ENCODE measurements at regions not wholly inside any gene's neighbourhood (a gene's known extent, or its start where the extent isn't known, plus 50 kb on each side); places are given as distances from the start of the nearest gene placed in this dataset.

DNA sequence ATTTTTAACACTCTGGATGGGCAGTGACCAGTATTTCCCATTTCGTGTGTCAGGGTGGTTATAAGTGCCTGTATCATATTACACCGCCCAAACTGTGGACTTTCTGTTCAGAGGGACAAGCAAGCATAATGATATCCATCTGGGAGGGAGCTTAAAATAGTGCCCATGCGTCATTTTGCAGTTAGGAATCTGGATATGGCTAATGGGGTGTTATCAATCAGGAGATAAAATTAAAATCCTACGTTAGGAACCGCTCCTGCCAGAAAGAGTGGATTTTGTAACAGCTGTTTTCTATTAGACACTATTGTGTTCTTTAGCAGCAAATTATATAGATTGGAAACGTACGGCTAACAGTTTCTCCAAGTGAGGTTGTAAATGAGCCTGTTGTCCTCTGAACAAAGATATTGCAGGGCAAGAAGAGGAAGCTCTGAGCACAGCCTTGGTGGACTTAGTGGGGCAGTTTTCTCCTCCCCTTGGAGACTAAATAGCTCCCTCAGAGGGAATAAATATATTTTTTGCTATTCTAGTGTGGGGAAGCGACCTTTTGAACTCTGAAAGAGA is 160.4 kb downstream of the SPATA31D1 start:
- H3K4me3 Mint-ChIP-seq, result no peak overlapping the region

More for the DNA sequence above, 160.4 kb downstream of the SPATA31D1 start:
- no peak overlapping the region for H3K18ac ChIP-seq (ENCODE audit: insufficient read length, low read depth, low read length)
- H2BK120ac ChIP-seq (ENCODE audit: low read depth, low read length, poor library complexity, severe bottlenecking), result no peak overlapping the region
- H2BK5ac ChIP-seq (ENCODE audit: insufficient read length, low read length), result no peak overlapping the region
- H3K27me3 Mint-ChIP-seq (ENCODE audit: low read depth), result no peaks in the 10 kb centered on the region
- H2AFZ ChIP-seq (ENCODE audit: low read length), result no peak overlapping the region
- H3K79me2 ChIP-seq (ENCODE audit: insufficient read depth, low read length), result no peaks in the 10 kb centered on the region
- H4K5ac ChIP-seq (ENCODE audit: insufficient read length, low read depth, low read length), result no peak overlapping the region
- no peak overlapping the region for H3K4ac ChIP-seq (ENCODE audit: low read depth, low read length)
- no peak overlapping the region for H4K8ac ChIP-seq (replicated peaks; ENCODE audit: insufficient read length, low read depth, low read length)
- H3K23me2 ChIP-seq (ENCODE audit: insufficient read length, low read depth, low read length, poor library complexity, severe bottlenecking), result no peaks in the 10 kb centered on the region
- no peak overlapping the region for H3K23ac ChIP-seq (ENCODE audit: insufficient read length, low read depth, low read length)
- H3K27ac Mint-ChIP-seq, result no peak overlapping the region
- peaks cover 7 to 9% of the 10 kb centered on the region in 2 experiments; a peak in 2 of 4 replicates for H3K4me1 Mint-ChIP-seq
- no peaks in the 10 kb centered on the region for H3K36me3 Mint-ChIP-seq (ENCODE audit: insufficient read depth in 1 of 3, low read depth in 3 of 3)
- H2BK12ac ChIP-seq (ENCODE audit: insufficient read length, low read depth, low read length), result no peak overlapping the region
- H4K20me1 ChIP-seq (ENCODE audit: control insufficient read depth, insufficient read depth, insufficient read length), result no peaks in the 10 kb centered on the region
- no peak overlapping the region for H3K56ac ChIP-seq (ENCODE audit: insufficient read length, low read depth, low read length)
- H3K4me2 ChIP-seq (ENCODE audit: insufficient read depth, insufficient read length, low read length), result no peak overlapping the region
- H3K27me3 ChIP-seq (ENCODE audit: insufficient read depth, low read length), result no peaks in the 10 kb centered on the region
- no peak for DNase-seq
- no peak overlapping the region for H2BK20ac ChIP-seq (ENCODE audit: low read depth, low read length, poor library complexity, severe bottlenecking)
- WGBS (ENCODE audit: extremely low coverage, insufficient read length, low lambda C conversion rate), result no CpG with 5 or more reads among the region's 8 CpGs
- no peak overlapping the region for H2AK5ac ChIP-seq (ENCODE audit: insufficient read length, low read length)
- H3T11ph ChIP-seq (ENCODE audit: low read length), result no peak overlapping the region
- no peak overlapping the region for H4K91ac ChIP-seq (ENCODE audit: insufficient read length, low read depth, low read length)
- no peak overlapping the region for H3K14ac ChIP-seq (ENCODE audit: insufficient read depth, low read length)
- H3K4me1 ChIP-seq (ENCODE audit: insufficient read depth, low read length), result no peaks in the 10 kb centered on the region
- H3K9me3 Mint-ChIP-seq, result no peaks in the 10 kb centered on the region
- no peak overlapping the region for H3K9ac ChIP-seq (ENCODE audit: extremely low read depth, insufficient read length, low read length)
- no peak overlapping the region for H3K27ac ChIP-seq (ENCODE audit: insufficient read length, low read depth, low read length)
- TF ChIP-seq, protein P1, sequence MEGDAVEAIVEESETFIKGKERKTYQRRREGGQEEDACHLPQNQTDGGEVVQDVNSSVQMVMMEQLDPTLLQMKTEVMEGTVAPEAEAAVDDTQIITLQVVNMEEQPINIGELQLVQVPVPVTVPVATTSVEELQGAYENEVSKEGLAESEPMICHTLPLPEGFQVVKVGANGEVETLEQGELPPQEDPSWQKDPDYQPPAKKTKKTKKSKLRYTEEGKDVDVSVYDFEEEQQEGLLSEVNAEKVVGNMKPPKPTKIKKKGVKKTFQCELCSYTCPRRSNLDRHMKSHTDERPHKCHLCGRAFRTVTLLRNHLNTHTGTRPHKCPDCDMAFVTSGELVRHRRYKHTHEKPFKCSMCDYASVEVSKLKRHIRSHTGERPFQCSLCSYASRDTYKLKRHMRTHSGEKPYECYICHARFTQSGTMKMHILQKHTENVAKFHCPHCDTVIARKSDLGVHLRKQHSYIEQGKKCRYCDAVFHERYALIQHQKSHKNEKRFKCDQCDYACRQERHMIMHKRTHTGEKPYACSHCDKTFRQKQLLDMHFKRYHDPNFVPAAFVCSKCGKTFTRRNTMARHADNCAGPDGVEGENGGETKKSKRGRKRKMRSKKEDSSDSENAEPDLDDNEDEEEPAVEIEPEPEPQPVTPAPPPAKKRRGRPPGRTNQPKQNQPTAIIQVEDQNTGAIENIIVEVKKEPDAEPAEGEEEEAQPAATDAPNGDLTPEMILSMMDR (conservative IDR thresholded peaks at IDR 0.05), result no peak
- H3K79me1 ChIP-seq (ENCODE audit: insufficient read depth, low read depth, low read length, poor library complexity, severe bottlenecking), result no peaks in the 10 kb centered on the region
- no peaks in the 10 kb centered on the region for H3K9me3 ChIP-seq (ENCODE audit: control insufficient read depth, low read depth, low read length)
- no peak overlapping the region for H2BK15ac ChIP-seq (ENCODE audit: low read depth, low read length)
